ENCODE measurements at regions not wholly inside any gene's neighbourhood (a gene's known extent, or its start where the extent isn't known, plus 50 kb on each side); places are given as distances from the start of the nearest gene placed in this dataset.

DNA sequence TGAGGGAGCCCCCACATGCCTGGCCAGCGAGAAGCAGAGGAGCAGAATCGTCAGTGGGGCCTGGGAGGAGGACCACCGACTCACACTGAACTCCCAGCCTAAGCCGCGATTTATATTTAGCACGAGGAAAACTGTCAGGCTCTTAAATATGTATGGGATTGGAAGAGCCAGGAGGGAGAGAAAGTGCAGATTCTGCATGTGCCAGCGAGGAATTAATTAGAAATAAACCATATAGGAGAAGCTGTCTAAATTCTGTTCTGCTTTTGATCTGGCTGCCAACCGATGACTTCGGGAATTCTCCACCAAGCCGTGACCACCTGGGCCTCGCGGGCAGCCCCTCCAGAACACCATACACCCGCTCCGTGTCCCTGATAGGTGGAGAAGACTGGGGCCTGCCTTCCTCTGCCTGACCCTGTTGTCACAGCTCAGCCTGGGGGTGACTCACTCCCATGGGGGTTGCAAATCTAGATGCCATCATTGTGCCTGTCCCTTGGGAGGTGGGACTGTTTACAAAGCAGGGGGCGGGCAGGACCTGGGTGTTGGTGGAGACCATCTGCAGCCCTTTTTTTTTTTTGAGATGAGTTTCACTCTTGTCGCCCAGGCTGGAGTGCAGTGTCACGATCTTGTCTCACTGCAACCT, 91.1 kb upstream of the PMEPA1 start:
- DNase-seq (ENCODE audit: extremely low read depth in 1 of 2, low read depth in 1 of 2) = no peak

DNA sequence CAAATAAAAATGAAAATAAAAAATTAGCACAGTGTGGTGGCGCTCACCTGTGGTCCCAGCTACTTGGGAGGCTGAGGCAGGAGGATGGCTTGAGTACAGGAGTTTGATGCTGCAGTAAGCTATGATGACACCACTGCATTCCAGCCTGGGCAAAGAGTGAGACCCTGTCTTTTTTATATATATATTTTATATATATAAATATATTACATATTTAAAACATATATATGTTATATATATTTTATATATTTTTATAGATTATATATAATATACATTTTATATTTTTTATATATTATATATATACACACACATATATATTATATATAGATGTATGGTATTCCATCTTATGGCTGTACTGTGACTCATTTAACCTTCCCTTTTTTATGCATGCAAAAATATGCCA, 87.6 kb upstream of the PMEPA1 start:
- no peak for DNase-seq (ENCODE audit: extremely low read depth in 1 of 2, low read depth in 1 of 2)

DNA sequence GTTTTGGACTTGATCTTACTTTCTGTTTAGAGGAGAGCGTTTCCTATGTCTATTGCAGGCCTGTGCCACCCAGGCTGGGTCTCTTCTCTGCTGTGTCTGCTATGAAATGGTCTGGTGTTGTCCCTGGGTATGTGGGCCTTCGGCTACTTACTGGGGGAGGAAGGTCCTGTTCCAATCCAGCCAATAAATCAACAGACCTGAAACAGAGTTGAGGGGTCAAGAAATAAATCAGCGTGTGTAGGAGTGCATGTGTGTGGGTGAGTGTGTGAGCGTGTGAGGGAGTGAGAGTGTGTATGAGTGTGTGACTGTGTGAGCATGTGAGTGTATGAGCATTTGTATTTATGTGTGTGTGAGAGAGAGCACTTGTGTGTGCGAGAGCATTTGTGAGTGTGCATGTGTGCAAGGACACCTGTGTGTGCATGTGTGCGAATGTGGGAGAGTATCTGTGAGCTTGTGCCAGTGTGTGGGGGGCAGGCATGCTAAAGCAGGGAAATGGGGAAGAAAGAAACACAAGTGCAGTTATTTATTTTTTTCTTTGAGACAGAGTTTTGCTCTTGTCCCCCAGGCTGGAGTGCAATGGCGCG, 86.3 kb upstream of the PMEPA1 start:
- no peak for DNase-seq (ENCODE audit: extremely low read depth in 1 of 2, low read depth in 1 of 2)

DNA sequence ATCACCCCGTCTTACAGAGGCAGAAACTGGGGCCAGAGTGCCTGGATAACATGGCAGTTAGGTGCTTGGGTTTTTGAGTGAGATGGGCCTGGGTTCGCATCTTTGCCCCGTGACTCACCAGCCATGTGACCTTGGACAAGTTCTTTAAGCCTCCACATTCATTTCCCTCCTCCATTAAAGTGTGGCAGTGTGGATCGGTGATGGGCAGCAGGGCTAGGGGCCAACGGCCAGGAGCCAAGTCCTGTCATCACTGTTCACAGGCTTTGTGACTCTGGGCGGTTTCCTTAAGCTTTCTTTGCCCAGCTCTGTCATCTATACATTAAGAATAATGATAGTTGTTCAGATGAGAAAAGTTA, 85.5 kb upstream of the PMEPA1 start:
- no peak for DNase-seq (ENCODE audit: extremely low read depth in 1 of 2, low read depth in 1 of 2)

DNA sequence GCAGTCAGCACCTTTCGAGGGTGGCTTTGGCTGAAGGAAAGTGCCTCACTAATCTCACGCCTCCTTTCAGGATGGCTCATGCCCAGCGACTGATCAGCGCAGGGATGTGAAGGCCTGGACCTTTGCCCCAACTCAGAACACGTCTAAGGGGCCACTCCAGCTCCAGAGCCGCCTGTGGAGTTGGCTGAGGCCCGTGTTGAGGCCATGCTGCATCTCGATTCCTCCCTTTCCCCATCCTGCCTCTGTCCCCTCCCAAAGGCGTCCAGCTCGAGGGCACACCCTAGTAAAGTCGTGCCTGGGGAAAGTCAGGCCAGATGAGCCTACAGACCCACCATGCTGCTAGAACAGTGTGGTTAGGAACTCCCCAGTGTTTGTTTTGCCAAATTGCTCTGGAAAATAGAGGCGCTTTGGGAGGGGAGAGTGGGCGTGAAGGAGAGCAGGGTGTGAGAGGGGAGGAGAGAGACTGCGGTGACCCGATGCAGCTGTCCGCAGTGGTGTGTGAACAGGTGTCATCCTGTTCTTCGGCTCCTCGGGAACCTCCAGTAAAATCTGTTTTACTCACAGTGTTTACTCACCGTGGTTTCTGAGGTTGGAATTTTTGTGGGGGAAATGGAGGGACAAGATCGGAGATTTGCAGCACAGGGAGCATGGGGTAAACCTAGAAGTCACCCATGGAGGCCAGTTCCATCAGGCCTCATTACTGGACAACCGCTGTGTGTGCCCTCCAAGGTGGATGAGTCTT, 85.0 kb upstream of the PMEPA1 start:
- no peak for DNase-seq (ENCODE audit: extremely low read depth in 1 of 2, low read depth in 1 of 2)

DNA sequence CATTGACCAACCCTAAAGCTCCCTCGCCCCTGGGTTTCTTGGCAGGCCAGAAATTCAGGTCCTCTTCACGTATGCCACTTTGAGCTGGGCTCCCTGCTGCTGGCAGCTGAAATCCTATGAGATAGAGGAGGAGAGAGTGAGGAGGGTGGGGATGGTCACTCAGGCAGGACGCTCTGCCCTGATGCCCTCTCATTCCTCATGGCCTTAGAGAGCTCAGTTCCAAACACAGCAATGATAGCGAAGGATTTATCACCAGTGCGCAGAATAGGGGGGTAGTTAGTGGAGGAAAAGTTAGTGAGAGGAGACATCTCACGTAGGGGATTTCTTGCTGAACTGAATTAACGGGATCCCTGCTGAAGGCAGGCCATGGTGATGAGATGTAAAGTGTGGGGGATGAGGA, 84.2 kb upstream of the PMEPA1 start:
- no peak for DNase-seq (ENCODE audit: extremely low read depth in 1 of 2, low read depth in 1 of 2)

DNA sequence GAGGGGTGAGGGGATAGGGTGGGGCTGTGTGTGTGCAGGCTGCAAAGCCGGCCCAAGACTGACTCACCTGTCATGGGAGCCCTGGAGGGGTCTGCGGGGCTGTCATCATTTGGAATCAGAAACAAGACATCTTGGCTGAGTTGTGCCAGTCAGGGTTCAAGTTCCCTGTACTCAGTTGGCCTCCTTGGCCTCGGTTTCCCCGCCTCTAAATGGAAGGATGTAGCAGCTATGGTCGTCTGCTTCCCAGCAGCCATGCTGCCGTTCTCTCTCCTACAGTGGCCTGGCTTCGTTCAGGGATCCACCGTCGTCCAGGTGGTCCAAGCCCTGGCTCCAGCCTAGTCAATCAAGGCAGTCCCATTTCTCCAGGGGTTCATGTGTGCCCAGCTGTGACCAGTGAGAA, 83.6 kb upstream of the PMEPA1 start:
- DNase-seq (ENCODE audit: extremely low read depth in 1 of 2, low read depth in 1 of 2) = no peak

DNA sequence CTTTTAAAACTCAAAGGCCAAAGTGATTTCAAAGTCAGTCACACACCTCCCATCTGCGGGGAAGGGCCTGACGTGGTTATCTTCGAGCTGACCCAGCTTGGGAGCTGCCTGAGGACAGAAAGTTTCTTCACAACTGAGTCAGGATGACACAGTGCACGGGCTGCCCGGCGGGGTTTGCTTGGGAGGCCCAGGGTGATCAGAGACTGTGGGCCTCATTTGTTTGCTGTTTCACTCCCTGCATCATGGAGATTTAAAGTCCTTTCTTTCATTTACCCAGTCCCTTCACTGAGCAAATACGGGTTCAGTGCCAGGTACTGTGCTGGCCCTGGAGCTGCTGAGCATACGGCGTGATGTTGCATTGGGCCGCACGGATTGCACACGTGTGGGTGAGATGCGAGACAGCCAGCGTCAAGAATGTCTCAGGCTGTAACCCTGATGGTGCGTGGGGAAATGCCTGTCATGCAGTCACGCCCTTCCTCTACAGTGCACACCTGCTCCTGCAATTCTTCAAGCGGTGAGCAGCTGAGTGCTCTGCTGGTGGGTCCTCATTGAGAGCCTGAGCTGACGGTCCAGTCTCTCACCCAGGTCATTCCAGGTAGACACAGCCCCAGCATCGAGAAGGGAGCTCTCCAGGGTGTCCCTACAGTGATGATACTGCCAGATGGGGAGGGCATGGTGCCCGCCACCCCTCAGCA, 82.7 kb upstream of the PMEPA1 start:
- no peak for DNase-seq (ENCODE audit: extremely low read depth in 1 of 2, low read depth in 1 of 2)

DNA sequence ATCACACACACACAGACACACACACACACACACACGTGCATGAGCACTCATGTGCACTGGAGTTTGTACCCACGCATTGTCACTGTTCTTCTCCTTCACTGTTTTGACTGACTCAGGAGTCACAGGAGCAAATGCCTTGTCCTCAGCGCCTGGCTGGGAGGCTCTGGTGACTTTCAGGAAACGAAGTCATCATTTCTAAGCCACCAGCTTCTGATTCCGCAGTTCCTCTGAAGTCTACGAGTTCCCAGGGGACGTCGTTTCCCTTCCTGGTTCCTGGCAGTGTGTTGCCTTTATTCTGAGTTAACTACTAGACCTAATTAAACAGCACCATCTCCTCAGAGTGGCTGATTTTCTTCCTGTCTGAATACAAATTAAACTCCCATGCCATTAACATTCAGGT, 82.2 kb upstream of the PMEPA1 start:
- no peak for DNase-seq (ENCODE audit: extremely low read depth in 1 of 2, low read depth in 1 of 2)

DNA sequence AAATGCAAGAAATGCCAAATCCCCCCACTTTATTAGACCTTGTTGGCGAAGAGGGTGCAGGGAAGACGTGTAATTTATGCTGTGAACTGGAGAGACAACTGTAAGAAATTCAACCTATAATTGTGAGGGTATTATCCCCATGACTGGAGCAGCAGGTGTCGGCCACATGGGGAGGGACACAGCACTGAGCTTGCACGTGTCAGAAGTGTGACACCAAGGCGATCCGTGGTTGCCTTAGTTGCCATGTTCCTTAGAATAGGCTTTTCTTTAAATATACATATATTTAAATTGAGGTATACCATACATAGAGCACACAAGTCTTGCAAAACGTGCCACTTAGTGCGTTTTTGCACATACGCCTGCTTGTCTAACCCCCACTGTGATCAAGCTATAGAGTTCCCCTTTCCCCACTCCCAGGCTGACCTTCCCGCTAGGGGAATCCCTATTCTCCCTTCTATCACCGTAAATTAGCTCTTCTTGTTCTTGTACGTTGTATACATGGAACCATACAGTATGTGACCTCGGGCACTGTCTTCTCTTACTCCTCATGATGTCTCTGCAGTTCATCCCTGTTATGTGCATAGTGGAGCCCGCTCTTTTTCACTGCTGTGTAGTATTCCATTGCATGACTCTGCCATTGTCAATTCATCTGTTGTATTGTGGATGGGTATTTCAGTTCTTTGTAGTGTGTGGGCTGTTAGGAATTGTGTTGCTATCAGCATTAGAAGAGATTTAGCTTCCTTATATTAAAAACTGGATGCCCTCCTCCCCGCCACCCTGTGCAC, 81.6 kb upstream of the PMEPA1 start:
- no peak for DNase-seq (ENCODE audit: extremely low read depth in 1 of 2, low read depth in 1 of 2)

DNA sequence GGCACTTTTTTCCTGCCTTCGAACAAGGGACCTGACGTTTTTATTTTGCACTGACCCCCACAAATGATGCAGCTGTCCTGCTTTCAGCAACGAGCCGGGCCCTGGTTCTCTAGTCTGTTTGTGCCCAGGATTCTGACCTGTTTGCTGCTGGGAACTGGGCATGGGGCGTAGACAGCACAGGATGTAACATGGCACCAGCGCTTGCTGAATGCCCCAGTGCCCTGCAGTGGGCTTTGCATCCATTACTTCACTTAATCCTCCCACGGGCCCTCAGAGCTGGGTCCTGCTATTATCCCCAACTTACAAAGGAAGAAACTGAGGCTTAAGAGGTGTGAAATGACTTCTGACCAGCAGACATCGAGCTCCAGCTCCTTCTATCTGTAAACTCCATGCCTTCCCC, 80.4 kb upstream of the PMEPA1 start:
- no peak for DNase-seq (ENCODE audit: extremely low read depth in 1 of 2, low read depth in 1 of 2)

DNA sequence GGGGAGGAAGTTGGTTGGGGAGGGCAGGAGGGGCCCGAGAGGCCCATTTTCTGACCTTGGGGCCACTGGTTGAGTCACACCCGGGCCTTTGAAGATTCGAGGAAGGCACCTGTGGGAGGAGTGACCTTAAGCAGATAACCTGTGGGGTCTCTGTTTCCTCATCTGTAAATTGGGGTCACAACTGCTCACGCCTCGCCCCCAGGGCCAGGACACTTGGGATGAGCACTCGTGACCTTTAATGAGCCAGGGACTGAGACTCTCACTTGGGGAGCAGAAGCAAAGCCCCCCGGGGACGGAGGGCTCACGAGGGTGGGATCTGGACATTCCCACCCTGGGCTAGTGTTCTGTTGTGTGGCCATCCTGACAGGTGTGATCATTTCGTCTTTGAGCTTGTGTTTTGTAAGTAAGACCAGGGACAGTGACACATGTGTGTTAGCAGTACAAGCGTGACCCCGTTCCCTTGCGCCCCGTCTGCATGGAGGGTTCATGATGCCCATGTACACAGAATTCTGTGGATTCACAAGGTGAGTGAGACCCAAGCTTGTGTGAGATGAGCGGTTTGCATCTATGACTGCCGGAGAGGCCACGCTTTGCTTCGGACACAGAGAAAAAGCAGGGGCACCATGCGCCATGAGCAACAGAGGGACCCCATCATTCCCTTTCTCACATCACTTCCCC, 79.3 kb upstream of the PMEPA1 start:
- no peak for DNase-seq (ENCODE audit: extremely low read depth in 1 of 2, low read depth in 1 of 2)

DNA sequence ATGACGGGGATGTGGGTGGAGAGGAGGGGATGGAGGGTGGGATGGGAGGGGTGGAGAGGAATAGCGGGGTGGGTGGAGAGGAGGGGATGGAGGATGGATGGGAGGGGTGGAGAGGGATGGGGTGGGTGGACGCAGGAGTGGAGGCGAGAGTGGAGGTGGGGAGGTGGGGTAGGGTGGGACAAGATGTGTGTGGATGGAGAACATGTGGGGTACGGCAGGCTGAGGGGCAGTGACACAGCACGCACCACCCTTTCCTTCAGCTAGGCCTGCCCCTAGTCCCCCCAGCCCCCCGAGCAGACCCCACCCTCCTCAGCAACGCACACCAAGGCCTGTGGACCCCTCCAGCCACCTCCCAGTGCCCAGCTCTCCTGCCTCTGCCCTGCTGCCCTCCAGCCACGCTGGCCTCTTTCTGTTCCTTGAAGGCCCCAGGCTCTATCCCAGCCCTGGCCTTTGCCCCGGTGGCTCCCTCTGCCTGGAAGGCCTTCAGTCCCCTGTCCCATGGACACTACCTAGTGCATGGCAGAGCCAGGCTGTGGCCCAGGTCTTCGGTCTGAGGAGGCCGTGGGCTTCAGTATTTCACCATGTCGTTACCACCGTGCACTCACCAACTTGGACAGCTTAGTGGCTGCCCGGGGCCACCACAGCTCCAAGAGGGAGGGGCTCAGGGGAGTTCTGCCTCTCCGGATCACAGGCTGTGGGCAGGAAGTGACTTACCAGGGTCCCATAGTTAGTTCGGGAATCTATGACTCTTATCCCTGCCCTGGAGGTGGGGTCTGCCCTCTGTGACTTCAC, 78.4 kb upstream of the PMEPA1 start:
- no peak for DNase-seq (ENCODE audit: extremely low read depth in 1 of 2, low read depth in 1 of 2)

DNA sequence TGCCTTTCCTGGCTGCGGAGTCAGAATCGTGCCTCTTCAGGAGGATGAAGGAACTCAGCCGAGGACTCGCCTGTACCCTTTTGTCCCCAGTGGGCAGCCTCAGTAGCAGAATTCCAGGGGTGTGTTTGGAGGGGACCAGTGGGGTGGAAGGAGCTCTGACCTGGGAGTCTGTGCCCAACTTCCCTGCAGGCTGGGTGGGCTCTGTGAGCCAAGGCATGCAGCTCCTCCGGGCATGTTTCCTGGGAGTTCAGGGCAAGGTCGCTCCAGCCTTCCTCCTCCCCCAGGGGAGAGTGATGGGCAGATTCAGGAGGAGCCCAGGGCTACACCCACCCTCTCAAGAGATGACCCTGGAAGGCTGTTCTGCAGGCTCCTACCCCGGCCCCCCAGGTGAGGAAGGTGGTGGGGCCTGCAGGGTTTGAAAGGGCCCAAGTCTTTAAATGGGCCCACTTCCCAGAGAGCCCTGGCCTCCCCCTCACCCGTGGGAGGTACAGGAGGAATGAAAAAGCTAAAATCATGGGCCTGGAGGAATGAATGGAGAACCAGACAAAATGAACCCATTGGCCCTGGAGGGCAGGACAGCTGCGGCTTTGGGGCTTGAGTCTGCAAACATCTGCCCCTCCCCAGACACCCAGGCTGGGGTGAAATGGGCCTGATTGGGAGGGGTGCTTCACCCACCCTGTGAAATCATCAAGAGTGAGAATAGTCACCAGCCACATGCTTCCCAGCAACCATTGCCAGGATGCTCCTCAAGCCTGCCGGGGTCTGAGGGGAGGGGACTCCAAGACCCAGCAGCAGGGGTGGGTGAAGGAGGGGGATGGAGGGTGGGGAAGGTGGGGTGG, 77.6 kb upstream of the PMEPA1 start:
- no peak for DNase-seq (ENCODE audit: extremely low read depth in 1 of 2, low read depth in 1 of 2)

DNA sequence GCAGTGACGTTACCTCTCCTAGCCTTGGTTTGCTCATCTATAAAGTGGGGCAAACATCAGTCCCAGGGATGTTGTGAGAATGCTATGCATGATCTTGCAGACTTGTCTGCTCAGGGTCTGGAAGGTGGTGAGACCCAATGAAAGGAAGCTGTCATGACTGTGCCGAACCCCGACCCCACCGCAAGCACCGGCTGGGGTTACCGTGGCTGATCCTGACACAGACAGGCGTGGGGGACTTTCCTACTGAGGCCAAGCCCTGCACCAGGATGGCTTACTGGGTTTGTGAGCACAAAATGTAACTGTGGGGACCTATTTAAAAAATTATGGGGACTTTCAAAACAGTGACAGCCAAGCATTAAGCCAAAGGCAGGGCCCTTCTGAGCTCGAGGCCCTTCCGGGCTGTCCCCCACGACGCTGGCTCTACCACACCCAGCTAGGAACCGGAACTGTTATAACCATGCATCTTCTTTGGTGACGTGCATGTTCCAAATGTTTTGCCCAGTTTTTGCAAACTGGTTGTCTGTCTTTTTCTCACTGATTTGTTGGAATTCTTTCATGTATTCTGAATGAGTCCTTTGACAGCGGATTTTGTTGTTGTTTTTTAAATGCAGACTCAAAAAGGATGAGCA, 76.6 kb upstream of the PMEPA1 start:
- DNase-seq (ENCODE audit: extremely low read depth in 1 of 2, low read depth in 1 of 2) = no peak

DNA sequence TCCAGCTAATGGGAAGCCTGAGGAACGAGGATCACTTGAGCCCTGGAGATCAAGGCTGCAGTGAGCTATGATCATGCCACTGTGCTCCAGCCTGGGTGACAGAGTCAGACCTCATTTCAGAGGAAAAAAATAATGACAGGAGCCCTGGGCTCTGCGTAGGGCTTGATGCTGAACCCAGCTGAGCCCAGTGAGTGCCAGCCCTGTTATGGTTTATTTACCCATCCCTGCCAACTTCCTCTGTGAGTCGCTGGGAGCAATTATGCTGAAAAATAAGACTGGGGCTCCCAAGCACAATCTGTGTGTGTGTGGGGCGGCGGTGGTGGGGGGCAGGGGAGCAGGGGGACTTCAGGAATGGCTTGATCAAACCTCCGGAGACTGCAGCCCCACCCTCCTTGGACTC, 75.9 kb upstream of the PMEPA1 start:
- DNase-seq (ENCODE audit: extremely low read depth in 1 of 2, low read depth in 1 of 2) = no peak

DNA sequence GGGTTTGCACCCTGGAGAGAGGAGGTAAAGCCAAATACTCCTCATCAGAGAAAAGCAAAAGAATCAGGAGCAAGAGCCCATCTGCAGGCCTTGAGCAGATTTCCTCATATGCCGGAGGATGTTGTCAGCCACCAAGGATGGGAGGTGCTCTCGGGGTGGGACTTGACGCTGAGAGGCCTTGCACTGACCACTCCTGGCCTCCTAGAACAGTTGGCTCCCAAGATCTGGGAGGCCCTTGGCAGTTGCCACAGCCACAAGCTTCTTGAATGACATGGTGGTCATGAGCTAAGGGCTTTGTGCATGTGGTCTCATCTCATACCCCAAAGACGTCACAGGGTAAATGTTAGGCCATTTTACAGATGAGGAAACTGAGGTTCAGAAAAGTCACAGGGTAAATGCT, 75.2 kb upstream of the PMEPA1 start:
- DNase-seq (ENCODE audit: extremely low read depth in 1 of 2, low read depth in 1 of 2) = no peak

Measured in stimulated activated CD8-positive, alpha-beta memory T cell treated with anti-CD3 and anti-CD28 coated beads, Interleukin-7, amount 100 ng/mL, for 48 hours (primary cell).